Neuron (in vitro differentiated cells): ENCODE measurements at regions not wholly inside any gene's neighbourhood (a gene's known extent, or its start where the extent isn't known, plus 50 kb on each side); places are given as distances from the start of the nearest gene placed in this dataset.
"Not testable (repeated sequence)": the region's sequence is repeated elsewhere in the genome, so short reads cannot be mapped to it uniquely, and the experiment has no call there.

Experiments used
- H2AFZ ChIP-seq: one replicate; pipeline ENCODE4 v1.6.1; 2013; ENCODE audit warnings: low read depth, mild to moderate bottlenecking, inconsistent platforms, low read length, moderate library complexity
- H3K27me3 ChIP-seq: one replicate; pipeline ENCODE4 v1.6.1; 2013; ENCODE audit warnings: low read length; ENCODE audit not compliant: insufficient read depth
- H3K36me3 ChIP-seq: one replicate; pipeline ENCODE4 v1.6.1; 2013; ENCODE audit warnings: low read length; ENCODE audit not compliant: insufficient read depth
- H3K4me1 ChIP-seq: one replicate; pipeline ENCODE4 v1.6.1; 2013; ENCODE audit warnings: low read length; ENCODE audit not compliant: insufficient read depth
- H3K4me3 ChIP-seq: 2 replicates; pipeline ENCODE4 v1.5.1; 2013; ENCODE audit warnings: mild to moderate bottlenecking, low read length, moderate library complexity
- H3K9me3 ChIP-seq: one replicate; pipeline ENCODE4 v1.6.1; 2013; ENCODE audit warnings: low read length

GRCh38 chr11:130526846-130527245 is 78.4 kb downstream of the ADAMTS15 start:
- peaks cover 26% of the 10 kb centered on the region for H3K4me1 ChIP-seq
- no peaks in the 10 kb centered on the region for H3K27me3 ChIP-seq
- no peak overlapping the region for H3K4me3 ChIP-seq
- no peak overlapping the region for H2AFZ ChIP-seq
- H3K36me3 ChIP-seq, result no peaks in the 10 kb centered on the region
- no peaks in the 10 kb centered on the region for H3K9me3 ChIP-seq

- H3K4me1 ChIP-seq, result peaks cover 19% of the 10 kb centered on the region
- no peak overlapping the region for H2AFZ ChIP-seq
- no peak overlapping the region for H3K4me3 ChIP-seq
- no peaks in the 10 kb centered on the region for H3K36me3 ChIP-seq
- no peaks in the 10 kb centered on the region for H3K27me3 ChIP-seq
- no peaks in the 10 kb centered on the region for H3K9me3 ChIP-seq
Measured at GRCh38 chr11:130527636-130528297, 79.3 kb downstream of the ADAMTS15 start.

- H3K4me1 ChIP-seq, result peaks cover 14% of the 10 kb centered on the region
- no peak overlapping the region for H3K4me3 ChIP-seq
- no peaks in the 10 kb centered on the region for H3K27me3 ChIP-seq
- H3K9me3 ChIP-seq, result no peaks in the 10 kb centered on the region
- H2AFZ ChIP-seq, result no peak overlapping the region
- no peaks in the 10 kb centered on the region for H3K36me3 ChIP-seq
Measured at GRCh38 chr11:130528298-130529261, 80.1 kb downstream of the ADAMTS15 start.

GRCh38 chr11:130529366-130529765 is 80.9 kb downstream of the ADAMTS15 start:
- H3K4me1 ChIP-seq, result peaks cover 14% of the 10 kb centered on the region
- H3K4me3 ChIP-seq, result no peak overlapping the region
- no peaks in the 10 kb centered on the region for H3K27me3 ChIP-seq
- H2AFZ ChIP-seq, result no peak overlapping the region
- no peaks in the 10 kb centered on the region for H3K36me3 ChIP-seq
- H3K9me3 ChIP-seq, result no peaks in the 10 kb centered on the region

GRCh38 chr11:130531061-130531460 is 82.6 kb downstream of the ADAMTS15 start:
- Histone ChIP-seq H3K36me3 (no peaks in the 10 kb centered on the region), H3K4me1 (peaks cover 14% of the 10 kb centered on the region), H2AFZ (no peak overlapping the region), H3K4me3 (no peak overlapping the region), H3K9me3 (no peaks in the 10 kb centered on the region), H3K27me3 (no peaks in the 10 kb centered on the region)

- H3K4me3 ChIP-seq, result no peak overlapping the region
Measured at GRCh38 chr11:130533113-130533798, 84.8 kb downstream of the ADAMTS15 start.

GRCh38 chr11:130533871-130534270 is 85.4 kb downstream of the ADAMTS15 start:
- peaks cover 7% of the 10 kb centered on the region for H3K4me1 ChIP-seq
- no peaks in the 10 kb centered on the region for H3K27me3 ChIP-seq
- H2AFZ ChIP-seq, result no peak overlapping the region
- no peaks in the 10 kb centered on the region for H3K36me3 ChIP-seq
- no peaks in the 10 kb centered on the region for H3K9me3 ChIP-seq
- H3K4me3 ChIP-seq, result no peak overlapping the region

More at GRCh38 chr11:130533113-130533798, 84.8 kb downstream of the ADAMTS15 start:
- Histone ChIP-seq H3K27me3 (no peaks in the 10 kb centered on the region), H3K9me3 (no peaks in the 10 kb centered on the region), H3K36me3 (no peaks in the 10 kb centered on the region), H3K4me1 (peaks cover 7% of the 10 kb centered on the region), H2AFZ (no peak overlapping the region)

GRCh38 chr11:130534551-130534950 is 86.1 kb downstream of the ADAMTS15 start:
- Histone ChIP-seq H2AFZ (no peak overlapping the region), H3K4me3 (no peak overlapping the region), H3K36me3 (no peaks in the 10 kb centered on the region), H3K4me1 (peaks cover 7% of the 10 kb centered on the region), H3K27me3 (no peaks in the 10 kb centered on the region), H3K9me3 (no peaks in the 10 kb centered on the region)

- Histone ChIP-seq H3K9me3 (no peaks in the 10 kb centered on the region), H3K4me1 (peaks cover 6% of the 10 kb centered on the region), H2AFZ (no peak overlapping the region), H3K27me3 (no peaks in the 10 kb centered on the region), H3K4me3 (no peak overlapping the region), H3K36me3 (no peaks in the 10 kb centered on the region)
Measured at GRCh38 chr11:130535520-130535919, 87.1 kb downstream of the ADAMTS15 start.

GRCh38 chr11:130536106-130537040 is 87.9 kb downstream of the ADAMTS15 start:
- no peaks in the 10 kb centered on the region for H3K36me3 ChIP-seq
- H3K4me1 ChIP-seq, result no peaks in the 10 kb centered on the region
- no peak overlapping the region for H2AFZ ChIP-seq
- H3K27me3 ChIP-seq, result no peaks in the 10 kb centered on the region
- no peaks in the 10 kb centered on the region for H3K9me3 ChIP-seq
- H3K4me3 ChIP-seq, result no peak overlapping the region

- not testable (repeated sequence) for H3K4me1 ChIP-seq, H3K9me3 ChIP-seq
Measured at GRCh38 chr11:130539680-130540079, 91.2 kb downstream of the ADAMTS15 start.

GRCh38 chr11:130544266-130544665 is 95.8 kb downstream of the ADAMTS15 start:
- Histone ChIP-seq H3K4me1 (no peaks in the 10 kb centered on the region), H3K9me3 (no peaks in the 10 kb centered on the region), H3K4me3 (no peak overlapping the region), H2AFZ (no peak overlapping the region), H3K36me3 (no peaks in the 10 kb centered on the region), H3K27me3 (no peaks in the 10 kb centered on the region)

More at GRCh38 chr11:130539680-130540079, 91.2 kb downstream of the ADAMTS15 start:
- H3K27me3 ChIP-seq, H2AFZ ChIP-seq, H3K4me3 ChIP-seq, H3K36me3 ChIP-seq: not testable (repeated sequence)
